GM23338 (cell line): ENCODE measurements at regions not wholly inside any gene's neighbourhood (a gene's known extent, or its start where the extent isn't known, plus 50 kb on each side); places are given as distances from the start of the nearest gene placed in this dataset.

Source experiments
- ATAC-seq: fragments of 200-7000 bp; cut with Tn5 transposase; 3 replicates; pipeline ENCODE4 v1.9.1; 2020
- DNase-seq: peaks from one replicate; pipeline ENCODE4 v3.0.0-alpha.2; 2015; ENCODE audit warnings: low spot score
- H2AFZ ChIP-seq: fragments of 200-600 bp; sonication (generic); 2 replicates; pipeline ENCODE4 v1.8.0; 2016; ENCODE audit warnings: antibody characterized with exemption, mild to moderate bottlenecking, moderate library complexity
- H3F3A ChIP-seq: fragments of 200-600 bp; sonication (generic); replicated peaks from 2 replicates; pipeline ENCODE4 v1.8.0; 2017; ENCODE audit warnings: antibody characterized with exemption, mixed run types, low read depth
- H3K27ac ChIP-seq: fragments of 200-600 bp; sonication (generic); 2 replicates; pipeline ENCODE4 v1.6.1; 2016; ENCODE audit warnings: low read depth
- H3K27me3 ChIP-seq: fragments of 200-600 bp; sonication (generic); 2 replicates; pipeline ENCODE4 v1.8.0; 2016; ENCODE audit warnings: mild to moderate bottlenecking, mixed run types, moderate library complexity; ENCODE audit not compliant: insufficient read depth
- H3K36me3 ChIP-seq: fragments of 200-600 bp; sonication (generic); 2 replicates; pipeline ENCODE4 v1.8.0; 2016; ENCODE audit warnings: mild to moderate bottlenecking; ENCODE audit not compliant: insufficient read depth
- H3K4me1 ChIP-seq: fragments of 200-600 bp; sonication (generic); 2 replicates; pipeline ENCODE4 v1.8.0; 2016; ENCODE audit warnings: mild to moderate bottlenecking, moderate library complexity; ENCODE audit not compliant: insufficient read depth
- H3K4me2 ChIP-seq: fragments of 200-600 bp; sonication (generic); 2 replicates; pipeline ENCODE4 v1.7.1; 2017; ENCODE audit warnings: mixed run types
- H3K4me3 ChIP-seq: fragments of 200-600 bp; sonication (generic); 2 replicates; pipeline ENCODE4 v1.6.1; 2016; ENCODE audit warnings: mixed run types
- H3K79me2 ChIP-seq: fragments of 200-600 bp; sonication (generic); replicated peaks from 2 replicates; pipeline ENCODE4 v1.8.0; 2017; ENCODE audit warnings: mild to moderate bottlenecking; ENCODE audit not compliant: insufficient read depth
- H3K9me2 ChIP-seq: fragments of 200-600 bp; sonication (generic); 2 replicates; pipeline ENCODE4 v1.8.0; 2017; ENCODE audit not compliant: insufficient read depth
- H4K20me1 ChIP-seq: fragments of 200-600 bp; sonication (generic); replicated peaks from 2 replicates; pipeline ENCODE4 v1.8.0; 2017; ENCODE audit warnings: mild to moderate bottlenecking; ENCODE audit not compliant: insufficient read depth
- H3K27ac Mint-ChIP-seq: 2 replicates; pipeline ENCODE4 v1.8.0; 2020; ENCODE audit warnings: inconsistent platforms, mild to moderate bottlenecking, moderate library complexity, mixed read lengths
- H3K27me3 Mint-ChIP-seq: 3 replicates; pipeline ENCODE4 v1.8.0; 2022; ENCODE audit warnings: low read depth, mild to moderate bottlenecking, moderate library complexity, mixed read lengths, inconsistent platforms; ENCODE audit not compliant: insufficient read depth, poor library complexity
- H3K36me3 Mint-ChIP-seq: 3 replicates; pipeline ENCODE4 v1.8.0; 2021; ENCODE audit warnings: low read depth, mild to moderate bottlenecking, inconsistent platforms, moderate library complexity, mixed read lengths
- H3K4me1 Mint-ChIP-seq: 3 replicates; pipeline ENCODE4 v1.8.0; 2020; ENCODE audit warnings: mild to moderate bottlenecking, inconsistent platforms, mixed read lengths
- H3K4me3 Mint-ChIP-seq: 3 replicates; pipeline ENCODE4 v1.8.0; 2021; ENCODE audit warnings: moderate library complexity, mild to moderate bottlenecking, inconsistent platforms, mixed read lengths
- H3K9me3 Mint-ChIP-seq: 3 replicates; pipeline ENCODE4 v1.8.0; 2020; ENCODE audit warnings: moderate library complexity, mild to moderate bottlenecking, inconsistent platforms, mixed read lengths
- CTCF ChIP-seq, 2 experiments: fragments of 200-600 bp in 1 of 2; sonication (generic) in 1 of 2; conservative IDR thresholded peaks; 2 replicates each; pipeline versions ENCODE4 v1.5.1 to v1.6.1; 2016 to 2017; ENCODE audit warnings: antibody characterized with exemption in 2 of 2, low read depth in 2 of 2, mild to moderate bottlenecking in 2 of 2, moderate library complexity in 1 of 2
- ETS1 ChIP-seq: IDR thresholded peaks from 2 replicates; pipeline ENCODE4 v1.6.1; 2016; ENCODE audit warnings: antibody characterized with exemption
- EZH2 ChIP-seq: fragments of 200-600 bp; sonication (generic); IDR thresholded peaks from one replicate; pipeline ENCODE4 v1.8.0; 2017; ENCODE audit warnings: antibody characterized with exemption, mild to moderate bottlenecking, low read depth; ENCODE audit not compliant: unreplicated experiment
- EZH2phosphoT487 ChIP-seq: fragments of 200-600 bp; sonication (generic); IDR thresholded peaks from one replicate; pipeline ENCODE4 v1.8.1; 2018; ENCODE audit warnings: antibody characterized with exemption; ENCODE audit not compliant: unreplicated experiment
- JUNB ChIP-seq: IDR thresholded peaks from one replicate; pipeline ENCODE4 v1.6.1; 2016; ENCODE audit warnings: antibody characterized with exemption; ENCODE audit not compliant: unreplicated experiment
- ZNF114 ChIP-seq: fragments of 250-450 bp; sonication (Bioruptor Pico); IDR thresholded peaks from 2 replicates; pipeline ENCODE4 v1.5.0; 2020; ENCODE audit warnings: mild to moderate bottlenecking, moderate library complexity
- ZNF331 ChIP-seq: fragments of 250-450 bp; sonication (Bioruptor Pico); IDR thresholded peaks from 2 replicates; pipeline ENCODE4 v1.5.0; 2020; ENCODE audit warnings: low read depth, mild to moderate bottlenecking, moderate library complexity
- ZNF462 ChIP-seq: fragments of 250-450 bp; sonication (Bioruptor Pico); IDR thresholded peaks from 2 replicates; pipeline ENCODE4 v1.5.0; 2020; ENCODE audit warnings: mild to moderate bottlenecking, moderate library complexity

DNA sequence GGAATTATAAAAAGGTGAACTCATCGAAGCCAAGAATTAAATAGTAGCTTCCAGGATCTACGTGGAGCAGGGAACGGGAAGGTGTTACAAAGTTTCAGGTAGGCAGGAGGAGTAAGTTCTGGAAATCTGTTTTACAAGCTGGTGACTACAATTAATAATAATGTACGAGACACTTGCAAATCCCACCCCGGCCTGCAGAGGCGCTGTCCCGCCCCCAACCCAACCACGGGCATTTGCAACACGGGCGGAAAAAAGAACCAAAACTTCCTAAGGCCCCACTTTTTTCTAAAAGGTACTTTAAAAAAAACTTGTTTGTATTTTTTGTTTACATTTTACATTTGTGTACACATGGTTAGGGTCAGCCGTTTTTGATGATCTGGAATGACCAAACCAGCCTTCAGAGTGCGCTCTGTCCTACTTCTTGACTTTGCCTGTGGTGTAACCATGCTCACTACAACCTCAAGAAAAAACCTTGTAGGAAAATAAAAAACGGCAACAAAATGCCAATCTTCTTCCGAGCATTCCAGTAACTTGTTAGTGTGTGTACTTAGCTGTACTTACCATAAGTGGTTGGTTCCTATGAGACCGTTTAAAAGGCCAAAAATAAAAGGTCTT is 449.6 kb upstream of the B3GAT1 start:
- TF ChIP-seq EZH2phosphoT487 (no peak), CTCF (conservative IDR thresholded peaks at IDR 0.05; ENCODE audit: low read depth in 2 of 2) (peak; percentile 60 to 63)
- ATAC-seq (no peak), DNase-seq (peak; percentile 44)
- Histone ChIP-seq H3K27me3 (no peaks in the 10 kb centered on the region), H4K20me1 (no peaks in the 10 kb centered on the region), H3K36me3 (no peaks in the 10 kb centered on the region), H3K9me2 (peaks cover 5% of the 10 kb centered on the region; the same call in 1 of the 2 replicates), H3K4me2 (no peak overlapping the region), H3F3A (no peaks in the 10 kb centered on the region), H3K4me3 (no peak overlapping the region), H3K4me1 (no peaks in the 10 kb centered on the region), H3K79me2 (no peaks in the 10 kb centered on the region), H2AFZ (no peak overlapping the region), H3K27ac (no peak overlapping the region)
- H3K4me1 Mint-ChIP-seq, result no peaks in the 10 kb centered on the region; the same call in 2 of the 3 replicates
- H3K27ac Mint-ChIP-seq, result no peak overlapping the region
- no peaks in the 10 kb centered on the region for H3K9me3 Mint-ChIP-seq
- H3K27me3 Mint-ChIP-seq, result peaks cover 13% of the 10 kb centered on the region
- H3K4me3 Mint-ChIP-seq, result no peak overlapping the region
- H3K36me3 Mint-ChIP-seq, result no peaks in the 10 kb centered on the region

DNA sequence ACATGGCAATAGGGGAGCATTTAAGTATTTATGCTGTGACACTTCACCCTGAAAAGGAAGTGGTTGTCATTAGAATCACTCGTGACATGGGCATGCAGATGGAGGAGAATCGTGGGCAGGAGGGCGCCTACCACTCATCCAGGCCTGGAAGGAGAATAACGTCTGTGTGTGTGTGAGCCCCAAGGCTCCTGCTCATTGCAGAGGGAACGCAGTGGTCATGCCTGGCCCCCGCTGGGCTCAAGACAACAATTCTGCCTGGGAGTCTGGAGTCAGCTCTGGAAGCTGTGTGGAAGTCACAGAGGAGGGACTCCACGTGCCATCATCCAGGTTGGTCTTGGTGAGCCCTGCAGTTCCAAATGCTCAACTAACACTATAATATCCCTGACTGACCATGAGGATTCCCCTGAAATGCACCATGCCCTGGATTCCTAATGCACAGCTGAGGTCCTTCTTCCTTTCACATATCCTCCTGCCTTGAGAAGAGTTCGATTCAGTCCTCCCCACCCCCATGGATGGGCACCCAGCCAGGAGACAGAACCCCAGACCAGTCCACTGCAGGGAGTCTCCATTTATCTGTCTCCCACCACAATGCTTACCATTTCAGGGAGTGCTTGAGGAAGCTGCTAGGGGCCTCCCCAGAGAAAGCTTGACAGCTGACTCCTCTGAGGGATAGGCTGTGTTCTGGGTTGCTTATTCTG is 446.9 kb upstream of the B3GAT1 start:
- no peak overlapping the region for H3K27ac Mint-ChIP-seq
- TF ChIP-seq JUNB (no peak), ZNF462 (CRISPR knock-in tag) (no peak), EZH2 (no peak), ZNF114 (CRISPR knock-in tag) (no peak), ZNF331 (CRISPR knock-in tag) (no peak), ETS1 (no peak), EZH2phosphoT487 (no peak)
- Histone ChIP-seq H3K36me3 (no peaks in the 10 kb centered on the region), H3K4me1 (no peaks in the 10 kb centered on the region), H4K20me1 (no peaks in the 10 kb centered on the region), H3K79me2 (no peaks in the 10 kb centered on the region), H3K9me2 (peaks cover 5% of the 10 kb centered on the region; the same call in 1 of the 2 replicates), H2AFZ (no peak overlapping the region), H3K27me3 (no peaks in the 10 kb centered on the region), H3F3A (no peaks in the 10 kb centered on the region), H3K4me3 (no peak overlapping the region), H3K27ac (no peak overlapping the region), H3K4me2 (no peak overlapping the region)
- H3K4me3 Mint-ChIP-seq, result no peak overlapping the region
- no peaks in the 10 kb centered on the region for H3K36me3 Mint-ChIP-seq
- H3K27me3 Mint-ChIP-seq, result peaks cover 13% of the 10 kb centered on the region
- no peaks in the 10 kb centered on the region; the same call in 2 of the 3 replicates for H3K4me1 Mint-ChIP-seq
- no peak for DNase-seq
- no peak for ATAC-seq
- no peaks in the 10 kb centered on the region for H3K9me3 Mint-ChIP-seq
